H1 (cell line): ENCODE measurements at regions not wholly inside any gene's neighbourhood (a gene's known extent, or its start where the extent isn't known, plus 50 kb on each side); places are given as distances from the start of the nearest gene placed in this dataset.

Experiments
- EGR1 ChIP-seq: IDR thresholded peaks from 2 replicates; pipeline ENCODE4 v1.6.1; 2011; ENCODE audit warnings: low read depth, low read length, borderline replicate concordance
- EP300 ChIP-seq, 2 experiments: IDR thresholded peaks; 1 replicate in 1 of 2; 2 replicates in 1 of 2; pipeline ENCODE4 v1.6.1; 2011 to 2012; ENCODE audit warnings: low read depth in 2 of 2, low read length in 2 of 2, mild to moderate bottlenecking in 2 of 2, borderline replicate concordance in 1 of 2, inconsistent platforms in 1 of 2, moderate library complexity in 1 of 2
- EZH2 ChIP-seq: fragments of 200-600 bp; sonication (generic); IDR thresholded peaks from 2 replicates; pipeline ENCODE4 v1.7.1; 2012; ENCODE audit warnings: low read depth, mild to moderate bottlenecking, moderate library complexity, low read length, inconsistent platforms; ENCODE audit not compliant: severe bottlenecking
- RFX5 ChIP-seq: IDR thresholded peaks from 2 replicates; pipeline ENCODE4 v1.6.1; 2011; ENCODE audit warnings: low read depth, low read length, improper control_type of control experiment, borderline replicate concordance
- TF ChIP-seq, protein P1 (sequence below), 3 experiments: IDR thresholded peaks; 1 replicate in 2 of 3; 2 replicates in 1 of 3; pipeline versions ENCODE4 v1.5.1 to v1.6.1; 2011; ENCODE audit warnings: low read length in 3 of 3, mild to moderate bottlenecking in 3 of 3, inconsistent platforms in 2 of 3, low read depth in 1 of 3, moderate library complexity in 1 of 3; ENCODE audit not compliant: insufficient read depth in 1 of 3; ENCODE audit errors: control extremely low read depth in 1 of 3
- TF ChIP-seq, protein P2 (sequence below): IDR thresholded peaks from 2 replicates; pipeline ENCODE4 v1.6.1; 2011; ENCODE audit warnings: low read depth, mild to moderate bottlenecking, low read length; ENCODE audit not compliant: insufficient read depth

DNA sequence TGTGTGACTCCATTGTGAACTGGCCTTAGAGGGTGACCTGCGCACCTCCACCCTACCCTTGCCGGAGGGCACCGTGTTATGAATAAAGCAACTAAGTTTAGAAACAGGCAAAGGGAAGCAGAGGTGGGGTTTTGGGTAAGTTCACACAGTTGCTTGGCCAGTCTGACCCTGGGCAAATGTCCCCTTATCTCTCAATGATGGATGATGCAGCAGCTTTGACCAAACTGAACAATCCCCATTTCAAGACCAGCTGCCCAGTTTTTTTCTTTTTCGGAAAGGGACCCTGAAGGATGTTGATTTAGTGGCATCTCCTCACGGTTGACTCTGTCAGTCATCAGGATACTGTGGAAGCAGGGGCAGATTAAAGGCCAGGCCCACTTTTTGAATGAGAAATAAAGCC is 68.7 kb upstream of the PRDM1 start:
- no peak for TF ChIP-seq EP300 (IDR thresholded peaks at IDR 0.05; ENCODE audit: borderline replicate concordance in 1 of 2, low read depth in 2 of 2, low read length in 2 of 2)
- TF ChIP-seq EZH2, result no peak
- TF ChIP-seq RFX5, result no peak
- TF ChIP-seq EGR1, result no peak
- TF ChIP-seq, protein P1, sequence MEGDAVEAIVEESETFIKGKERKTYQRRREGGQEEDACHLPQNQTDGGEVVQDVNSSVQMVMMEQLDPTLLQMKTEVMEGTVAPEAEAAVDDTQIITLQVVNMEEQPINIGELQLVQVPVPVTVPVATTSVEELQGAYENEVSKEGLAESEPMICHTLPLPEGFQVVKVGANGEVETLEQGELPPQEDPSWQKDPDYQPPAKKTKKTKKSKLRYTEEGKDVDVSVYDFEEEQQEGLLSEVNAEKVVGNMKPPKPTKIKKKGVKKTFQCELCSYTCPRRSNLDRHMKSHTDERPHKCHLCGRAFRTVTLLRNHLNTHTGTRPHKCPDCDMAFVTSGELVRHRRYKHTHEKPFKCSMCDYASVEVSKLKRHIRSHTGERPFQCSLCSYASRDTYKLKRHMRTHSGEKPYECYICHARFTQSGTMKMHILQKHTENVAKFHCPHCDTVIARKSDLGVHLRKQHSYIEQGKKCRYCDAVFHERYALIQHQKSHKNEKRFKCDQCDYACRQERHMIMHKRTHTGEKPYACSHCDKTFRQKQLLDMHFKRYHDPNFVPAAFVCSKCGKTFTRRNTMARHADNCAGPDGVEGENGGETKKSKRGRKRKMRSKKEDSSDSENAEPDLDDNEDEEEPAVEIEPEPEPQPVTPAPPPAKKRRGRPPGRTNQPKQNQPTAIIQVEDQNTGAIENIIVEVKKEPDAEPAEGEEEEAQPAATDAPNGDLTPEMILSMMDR (IDR thresholded peaks at IDR 0.05; ENCODE audit: control extremely low read depth in 1 of 3, insufficient read depth in 1 of 3, low read depth in 1 of 3, low read length in 3 of 3), result no peak
- TF ChIP-seq, protein P2, sequence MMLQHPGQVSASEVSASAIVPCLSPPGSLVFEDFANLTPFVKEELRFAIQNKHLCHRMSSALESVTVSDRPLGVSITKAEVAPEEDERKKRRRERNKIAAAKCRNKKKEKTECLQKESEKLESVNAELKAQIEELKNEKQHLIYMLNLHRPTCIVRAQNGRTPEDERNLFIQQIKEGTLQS, result no peak
